H1 (cell line): ENCODE measurements at regions not wholly inside any gene's neighbourhood (a gene's known extent, or its start where the extent isn't known, plus 50 kb on each side); places are given as distances from the start of the nearest gene placed in this dataset.

Experiments used
- BCL11A ChIP-seq, 2 experiments: IDR thresholded peaks; one replicate each; pipeline ENCODE4 v1.6.1; 2011; ENCODE audit warnings: low read depth in 2 of 2, low read length in 2 of 2, mild to moderate bottlenecking in 2 of 2
- EGR1 ChIP-seq: IDR thresholded peaks from 2 replicates; pipeline ENCODE4 v1.6.1; 2011; ENCODE audit warnings: low read depth, low read length, borderline replicate concordance
- PHF8 ChIP-seq: fragments of 200-600 bp; sonication (generic); conservative IDR thresholded peaks from 2 replicates; pipeline ENCODE4 v1.7.1; 2012; ENCODE audit warnings: low read depth, mild to moderate bottlenecking, inconsistent platforms, low read length, moderate library complexity
- RAD21 ChIP-seq, 2 experiments: IDR thresholded peaks in 1 of 2; conservative IDR thresholded peaks in 1 of 2; 2 replicates each; pipeline ENCODE4 v1.6.1; 2011; ENCODE audit warnings: low read depth in 2 of 2, low read length in 2 of 2, improper control_type of control experiment in 1 of 2, inconsistent platforms in 1 of 2, mild to moderate bottlenecking in 1 of 2, moderate library complexity in 1 of 2
- SIRT6 ChIP-seq: IDR thresholded peaks from one replicate; pipeline ENCODE4 v1.7.1; 2012; ENCODE audit warnings: low read length, inconsistent platforms
- TCF12 ChIP-seq: IDR thresholded peaks from 2 replicates; pipeline ENCODE4 v1.6.1; 2011; ENCODE audit warnings: low read depth, mild to moderate bottlenecking, low read length
- TF ChIP-seq, protein P1 (sequence below): fragments of 300-600 bp; sonication (generic); IDR thresholded peaks from 2 replicates; pipeline ENCODE4 v1.7.1; 2012; ENCODE audit warnings: low read length, moderate library complexity, mild to moderate bottlenecking, inconsistent platforms; ENCODE audit not compliant: insufficient replicate concordance

GRCh38 chr21:39123375-39123774 lies 59.9 kb downstream of the PSMG1 start (continued):
- TF ChIP-seq, protein P1, sequence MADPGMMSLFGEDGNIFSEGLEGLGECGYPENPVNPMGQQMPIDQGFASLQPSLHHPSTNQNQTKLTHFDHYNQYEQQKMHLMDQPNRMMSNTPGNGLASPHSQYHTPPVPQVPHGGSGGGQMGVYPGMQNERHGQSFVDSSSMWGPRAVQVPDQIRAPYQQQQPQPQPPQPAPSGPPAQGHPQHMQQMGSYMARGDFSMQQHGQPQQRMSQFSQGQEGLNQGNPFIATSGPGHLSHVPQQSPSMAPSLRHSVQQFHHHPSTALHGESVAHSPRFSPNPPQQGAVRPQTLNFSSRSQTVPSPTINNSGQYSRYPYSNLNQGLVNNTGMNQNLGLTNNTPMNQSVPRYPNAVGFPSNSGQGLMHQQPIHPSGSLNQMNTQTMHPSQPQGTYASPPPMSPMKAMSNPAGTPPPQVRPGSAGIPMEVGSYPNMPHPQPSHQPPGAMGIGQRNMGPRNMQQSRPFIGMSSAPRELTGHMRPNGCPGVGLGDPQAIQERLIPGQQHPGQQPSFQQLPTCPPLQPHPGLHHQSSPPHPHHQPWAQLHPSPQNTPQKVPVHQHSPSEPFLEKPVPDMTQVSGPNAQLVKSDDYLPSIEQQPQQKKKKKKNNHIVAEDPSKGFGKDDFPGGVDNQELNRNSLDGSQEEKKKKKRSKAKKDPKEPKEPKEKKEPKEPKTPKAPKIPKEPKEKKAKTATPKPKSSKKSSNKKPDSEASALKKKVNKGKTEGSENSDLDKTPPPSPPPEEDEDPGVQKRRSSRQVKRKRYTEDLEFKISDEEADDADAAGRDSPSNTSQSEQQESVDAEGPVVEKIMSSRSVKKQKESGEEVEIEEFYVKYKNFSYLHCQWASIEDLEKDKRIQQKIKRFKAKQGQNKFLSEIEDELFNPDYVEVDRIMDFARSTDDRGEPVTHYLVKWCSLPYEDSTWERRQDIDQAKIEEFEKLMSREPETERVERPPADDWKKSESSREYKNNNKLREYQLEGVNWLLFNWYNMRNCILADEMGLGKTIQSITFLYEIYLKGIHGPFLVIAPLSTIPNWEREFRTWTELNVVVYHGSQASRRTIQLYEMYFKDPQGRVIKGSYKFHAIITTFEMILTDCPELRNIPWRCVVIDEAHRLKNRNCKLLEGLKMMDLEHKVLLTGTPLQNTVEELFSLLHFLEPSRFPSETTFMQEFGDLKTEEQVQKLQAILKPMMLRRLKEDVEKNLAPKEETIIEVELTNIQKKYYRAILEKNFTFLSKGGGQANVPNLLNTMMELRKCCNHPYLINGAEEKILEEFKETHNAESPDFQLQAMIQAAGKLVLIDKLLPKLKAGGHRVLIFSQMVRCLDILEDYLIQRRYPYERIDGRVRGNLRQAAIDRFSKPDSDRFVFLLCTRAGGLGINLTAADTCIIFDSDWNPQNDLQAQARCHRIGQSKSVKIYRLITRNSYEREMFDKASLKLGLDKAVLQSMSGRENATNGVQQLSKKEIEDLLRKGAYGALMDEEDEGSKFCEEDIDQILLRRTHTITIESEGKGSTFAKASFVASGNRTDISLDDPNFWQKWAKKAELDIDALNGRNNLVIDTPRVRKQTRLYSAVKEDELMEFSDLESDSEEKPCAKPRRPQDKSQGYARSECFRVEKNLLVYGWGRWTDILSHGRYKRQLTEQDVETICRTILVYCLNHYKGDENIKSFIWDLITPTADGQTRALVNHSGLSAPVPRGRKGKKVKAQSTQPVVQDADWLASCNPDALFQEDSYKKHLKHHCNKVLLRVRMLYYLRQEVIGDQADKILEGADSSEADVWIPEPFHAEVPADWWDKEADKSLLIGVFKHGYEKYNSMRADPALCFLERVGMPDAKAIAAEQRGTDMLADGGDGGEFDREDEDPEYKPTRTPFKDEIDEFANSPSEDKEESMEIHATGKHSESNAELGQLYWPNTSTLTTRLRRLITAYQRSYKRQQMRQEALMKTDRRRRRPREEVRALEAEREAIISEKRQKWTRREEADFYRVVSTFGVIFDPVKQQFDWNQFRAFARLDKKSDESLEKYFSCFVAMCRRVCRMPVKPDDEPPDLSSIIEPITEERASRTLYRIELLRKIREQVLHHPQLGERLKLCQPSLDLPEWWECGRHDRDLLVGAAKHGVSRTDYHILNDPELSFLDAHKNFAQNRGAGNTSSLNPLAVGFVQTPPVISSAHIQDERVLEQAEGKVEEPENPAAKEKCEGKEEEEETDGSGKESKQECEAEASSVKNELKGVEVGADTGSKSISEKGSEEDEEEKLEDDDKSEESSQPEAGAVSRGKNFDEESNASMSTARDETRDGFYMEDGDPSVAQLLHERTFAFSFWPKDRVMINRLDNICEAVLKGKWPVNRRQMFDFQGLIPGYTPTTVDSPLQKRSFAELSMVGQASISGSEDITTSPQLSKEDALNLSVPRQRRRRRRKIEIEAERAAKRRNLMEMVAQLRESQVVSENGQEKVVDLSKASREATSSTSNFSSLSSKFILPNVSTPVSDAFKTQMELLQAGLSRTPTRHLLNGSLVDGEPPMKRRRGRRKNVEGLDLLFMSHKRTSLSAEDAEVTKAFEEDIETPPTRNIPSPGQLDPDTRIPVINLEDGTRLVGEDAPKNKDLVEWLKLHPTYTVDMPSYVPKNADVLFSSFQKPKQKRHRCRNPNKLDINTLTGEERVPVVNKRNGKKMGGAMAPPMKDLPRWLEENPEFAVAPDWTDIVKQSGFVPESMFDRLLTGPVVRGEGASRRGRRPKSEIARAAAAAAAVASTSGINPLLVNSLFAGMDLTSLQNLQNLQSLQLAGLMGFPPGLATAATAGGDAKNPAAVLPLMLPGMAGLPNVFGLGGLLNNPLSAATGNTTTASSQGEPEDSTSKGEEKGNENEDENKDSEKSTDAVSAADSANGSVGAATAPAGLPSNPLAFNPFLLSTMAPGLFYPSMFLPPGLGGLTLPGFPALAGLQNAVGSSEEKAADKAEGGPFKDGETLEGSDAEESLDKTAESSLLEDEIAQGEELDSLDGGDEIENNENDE, result no peak
- TF ChIP-seq SIRT6, result no peak
- no peak for TF ChIP-seq BCL11A (IDR thresholded peaks at IDR 0.05; ENCODE audit: low read depth in 2 of 2, low read length in 2 of 2)
- no peak for TF ChIP-seq RAD21 (IDR thresholded peaks at IDR 0.05 in 1 of 2, conservative IDR thresholded peaks at IDR 0.05 in 1 of 2; ENCODE audit: low read depth in 2 of 2, low read length in 2 of 2)
- no peak for TF ChIP-seq TCF12
- TF ChIP-seq EGR1, result no peak
- TF ChIP-seq PHF8, result no peak
